Activated T-cell treated with anti-CD3 and anti-CD28 coated beads for 1 hour (primary cell): ENCODE measurements at regions not wholly inside any gene's neighbourhood (a gene's known extent, or its start where the extent isn't known, plus 50 kb on each side); places are given as distances from the start of the nearest gene placed in this dataset.
"Not testable (repeated sequence)": the region's sequence is repeated elsewhere in the genome, so short reads cannot be mapped to it uniquely, and the experiment has no call there.

Experiments
- DNase-seq: peaks from one replicate; pipeline ENCODE4 v3.0.0-alpha.2; 2020; ENCODE audit warnings: low read depth

DNA sequence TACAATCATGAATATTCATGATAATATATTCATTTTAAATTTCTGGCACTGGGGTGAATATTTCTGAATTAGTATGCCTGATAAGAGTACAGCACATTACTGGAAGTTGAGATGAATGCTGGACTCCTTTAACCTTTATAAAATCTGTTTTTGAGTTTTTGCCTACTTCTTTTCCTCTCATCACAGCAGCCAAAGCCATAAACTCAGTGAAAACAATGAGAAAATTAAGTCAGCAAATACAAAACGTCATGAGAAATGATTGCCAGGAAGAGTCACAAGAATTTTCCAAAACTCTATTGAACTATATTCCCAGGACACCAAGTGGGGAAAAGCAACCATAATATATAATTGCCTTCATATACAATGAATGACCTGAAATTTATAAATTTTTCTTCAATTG is 837.6 kb downstream of the TBC1D32 start:
- DNase-seq = no peak

DNA sequence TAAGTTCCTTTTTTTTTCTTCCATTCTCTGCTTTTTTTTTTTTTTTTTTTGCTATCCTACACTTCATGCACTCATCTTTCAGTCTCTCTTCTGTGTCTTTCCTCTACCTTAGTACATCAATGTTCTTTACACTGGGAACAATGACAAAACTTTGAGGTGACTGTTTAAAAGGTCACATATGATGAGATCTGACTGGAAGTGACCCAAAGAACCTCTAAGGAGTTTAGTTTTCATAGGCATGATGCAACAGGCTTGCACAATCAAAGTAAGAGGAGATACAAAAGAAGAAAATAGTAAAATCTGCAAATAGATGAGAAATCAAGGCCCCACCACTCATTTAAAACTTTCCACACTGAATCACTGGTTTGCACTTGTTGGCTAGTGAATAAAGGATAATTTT is 840.8 kb downstream of the TBC1D32 start:
- DNase-seq = no peak

DNA sequence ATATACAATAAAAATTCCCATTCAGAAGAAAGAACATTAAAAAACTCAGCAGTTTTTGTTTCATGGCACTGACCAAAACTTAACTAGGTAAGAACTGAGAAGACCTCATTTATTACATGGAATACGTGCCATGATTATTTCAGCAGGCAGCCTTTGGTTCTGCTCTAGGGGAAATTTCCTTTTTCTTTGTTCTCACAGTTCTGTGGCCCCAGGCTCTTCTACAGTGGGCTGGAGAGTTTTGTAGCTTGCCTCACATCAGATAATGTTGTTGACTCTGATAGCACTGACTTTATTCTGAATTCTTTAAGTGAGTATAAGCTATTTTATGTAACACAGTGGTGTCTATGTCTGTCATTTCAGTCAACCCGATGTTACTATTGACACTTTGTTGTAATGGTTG is 844.3 kb downstream of the TBC1D32 start:
- no peak for DNase-seq

DNA sequence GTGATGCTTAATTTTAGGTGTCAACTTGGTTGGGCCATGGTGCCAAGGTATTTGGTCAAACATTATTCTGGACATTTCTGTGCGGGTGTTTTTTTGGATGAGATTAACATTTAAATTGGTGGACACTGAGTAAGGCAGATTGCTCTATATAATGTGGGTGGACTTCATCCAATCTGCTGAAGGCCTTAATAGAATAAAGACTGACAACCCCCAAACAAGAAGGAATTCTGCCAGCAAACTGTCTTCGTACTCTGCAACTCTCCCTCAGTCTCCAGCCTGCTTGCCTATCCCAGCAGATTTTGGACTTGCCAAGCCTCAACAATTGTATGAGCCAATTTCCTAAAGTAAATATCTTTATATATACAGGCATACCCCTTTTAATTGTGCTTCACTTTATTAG is 850.1 kb downstream of the TBC1D32 start:
- no peak for DNase-seq

- DNase-seq = no peak
These were observed 855.6 kb downstream of the TBC1D32 start for GRCh38 chr6:120478650-120479049.

DNA sequence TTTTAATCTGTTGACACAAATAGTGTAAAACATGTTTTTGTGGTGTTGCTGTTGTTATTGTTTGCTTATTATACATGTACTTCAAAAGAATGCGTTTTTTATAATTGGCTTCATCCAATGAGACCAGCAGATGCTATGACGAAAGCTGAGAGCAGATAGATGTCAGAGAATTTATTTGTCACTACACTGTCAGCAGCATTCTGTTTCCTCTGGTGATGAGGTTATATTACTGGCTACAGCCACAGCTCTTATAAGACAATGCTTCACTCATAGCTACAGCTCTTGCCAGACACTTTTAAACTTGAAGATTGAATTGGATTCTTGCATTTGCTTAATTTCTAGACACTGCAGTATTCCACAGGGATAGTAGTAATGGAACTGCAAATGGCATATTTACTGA is 860.5 kb downstream of the TBC1D32 start:
- DNase-seq = no peak

DNA sequence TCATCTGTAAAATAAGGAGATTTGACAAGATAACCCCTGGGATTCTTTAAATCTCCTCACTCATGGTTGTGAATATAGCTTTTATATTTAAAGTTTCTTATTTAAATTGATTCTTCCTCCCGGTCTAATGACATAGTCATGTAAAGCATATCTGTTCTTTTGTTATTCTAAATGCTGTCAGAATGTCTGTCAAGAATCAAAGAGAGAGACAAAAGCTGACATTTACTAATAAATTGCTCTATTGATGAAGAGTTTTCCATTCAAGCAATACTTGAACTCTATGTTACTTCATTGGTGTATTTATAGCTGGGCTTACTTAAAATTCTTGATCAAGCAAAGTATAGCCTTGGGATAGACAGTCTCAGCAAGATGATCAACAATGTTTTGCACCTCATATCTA is 865.8 kb downstream of the TBC1D32 start:
- DNase-seq = no peak

- DNase-seq = no peak
These were observed 882.8 kb downstream of the TBC1D32 start for GRCh38 chr6:120451508-120451907.

- DNase-seq = no peak
These were observed 886.7 kb downstream of the TBC1D32 start for GRCh38 chr6:120447605-120448004.

DNA sequence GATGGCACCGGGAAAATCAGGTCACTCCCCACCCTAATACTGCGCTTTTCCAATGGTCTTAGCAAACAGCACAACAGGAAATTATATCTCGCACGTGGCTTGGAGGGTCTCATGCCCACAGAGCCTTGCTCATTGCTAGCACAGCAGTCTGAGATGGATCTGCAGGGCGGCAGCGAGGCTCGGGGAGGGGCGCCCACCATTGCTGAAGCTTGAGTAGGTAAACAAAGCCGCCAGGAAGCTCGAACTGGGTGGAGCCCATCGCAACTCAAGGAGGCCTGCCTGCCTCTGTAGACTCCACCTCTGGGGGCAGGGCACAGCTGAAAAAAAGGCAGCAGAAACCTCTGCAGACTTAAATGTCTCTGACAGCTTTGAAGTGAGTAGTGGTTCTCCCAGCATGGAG is 901.4 kb downstream of the TBC1D32 start:
- not testable (repeated sequence) for DNase-seq

GRCh38 chr6:120431841-120432240 is 902.4 kb downstream of the TBC1D32 start:
- DNase-seq = no peak

- no peak for DNase-seq
These were observed 922.9 kb downstream of the TBC1D32 start for GRCh38 chr6:120411394-120411793.

- no peak for DNase-seq
These were observed 923.7 kb downstream of the TBC1D32 start for GRCh38 chr6:120410586-120410985.

DNA sequence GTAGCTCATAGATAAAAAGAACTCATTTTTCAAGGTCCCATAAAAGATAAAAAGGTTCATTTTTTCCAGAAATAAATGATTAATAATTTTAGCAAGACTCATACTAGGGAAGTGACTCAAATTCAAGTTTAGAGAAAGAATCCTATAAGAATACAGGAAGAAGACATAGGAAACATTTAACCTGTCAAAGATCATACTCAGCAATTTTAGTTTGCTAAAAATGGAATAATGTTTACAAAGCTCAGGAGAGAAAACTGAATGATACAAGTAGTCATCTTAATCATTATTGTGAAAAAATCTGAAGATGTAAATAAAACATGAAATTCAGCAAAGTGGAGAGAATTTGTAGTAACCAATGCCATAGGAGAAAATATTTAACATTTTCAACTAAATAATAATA is 926.6 kb downstream of the TBC1D32 start:
- DNase-seq = no peak

GRCh38 chr6:120405947-120406346 is 928.3 kb downstream of the TBC1D32 start:
- no peak for DNase-seq

DNA sequence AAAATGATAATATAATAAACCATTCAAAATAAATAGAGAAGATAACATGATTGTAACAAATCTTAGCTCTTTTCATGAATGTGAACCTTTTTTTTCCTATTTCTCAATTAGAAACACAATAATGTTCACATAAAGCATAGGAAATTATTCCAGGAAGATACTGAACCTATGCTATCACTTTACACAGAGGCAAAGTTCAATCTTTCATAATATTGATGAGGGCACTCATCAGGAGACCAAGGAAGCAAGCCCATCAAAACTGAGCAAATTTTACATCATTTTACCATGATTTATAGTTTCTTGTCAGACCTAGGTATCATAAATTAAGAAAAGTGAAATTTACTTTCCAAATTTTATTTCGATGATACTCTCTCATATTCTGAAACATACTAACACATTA is 938.5 kb downstream of the TBC1D32 start:
- no peak for DNase-seq

- no peak for DNase-seq
These were observed 939.0 kb downstream of the TBC1D32 start for GRCh38 chr6:120395330-120395729.

GRCh38 chr6:120392941-120393340 is 941.3 kb downstream of the TBC1D32 start:
- no peak for DNase-seq

- DNase-seq = no peak
These were observed 949.6 kb downstream of the TBC1D32 start for GRCh38 chr6:120384671-120385070.

DNA sequence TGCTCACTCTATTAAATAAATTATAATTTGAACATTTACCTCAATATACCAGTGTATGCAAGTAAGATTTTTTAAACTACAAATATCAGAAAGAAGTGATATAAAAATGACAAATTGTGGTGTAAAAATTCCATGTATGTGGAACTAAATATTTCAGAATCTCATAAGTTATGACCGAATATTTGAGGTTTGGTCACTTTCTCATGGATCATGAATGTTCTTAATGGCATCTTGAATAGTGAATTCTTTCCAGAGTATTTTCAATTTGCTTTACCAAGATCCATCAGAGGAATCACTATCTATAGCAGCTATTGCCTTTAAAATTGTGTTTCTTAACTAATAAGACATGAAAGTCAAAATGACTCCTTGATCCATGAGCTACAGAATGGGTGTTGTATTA is 950.6 kb downstream of the TBC1D32 start:
- DNase-seq = no peak

DNA sequence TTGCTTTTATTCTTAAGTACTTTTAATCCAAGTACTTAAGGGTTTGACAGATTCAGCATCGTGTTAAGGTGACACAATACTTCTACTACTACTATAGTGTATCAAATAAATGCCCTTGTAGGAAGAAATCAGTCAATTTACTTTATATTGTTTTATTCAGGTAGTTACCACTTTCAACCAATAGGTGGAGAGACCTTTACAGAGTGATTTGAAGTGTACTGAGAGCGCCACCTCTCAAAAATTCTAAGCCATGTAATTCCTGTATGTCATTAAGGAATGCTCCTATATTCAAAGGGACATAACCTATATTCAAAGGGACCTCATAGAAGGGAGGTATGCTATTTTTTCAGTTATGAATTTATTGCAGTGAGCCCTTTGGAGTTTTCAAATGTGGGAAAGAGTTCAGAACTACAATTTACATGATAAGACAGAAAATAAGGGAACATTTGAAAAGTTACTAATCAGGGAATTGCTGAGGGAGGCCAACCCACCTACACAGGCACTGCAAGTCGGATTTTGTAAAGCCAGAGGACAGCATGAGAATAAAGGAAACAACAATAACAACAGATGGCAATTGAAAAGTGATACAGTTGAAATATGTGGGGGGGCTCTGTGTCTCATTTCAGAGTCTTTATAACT is 955.6 kb downstream of the TBC1D32 start:
- no peak for DNase-seq

DNA sequence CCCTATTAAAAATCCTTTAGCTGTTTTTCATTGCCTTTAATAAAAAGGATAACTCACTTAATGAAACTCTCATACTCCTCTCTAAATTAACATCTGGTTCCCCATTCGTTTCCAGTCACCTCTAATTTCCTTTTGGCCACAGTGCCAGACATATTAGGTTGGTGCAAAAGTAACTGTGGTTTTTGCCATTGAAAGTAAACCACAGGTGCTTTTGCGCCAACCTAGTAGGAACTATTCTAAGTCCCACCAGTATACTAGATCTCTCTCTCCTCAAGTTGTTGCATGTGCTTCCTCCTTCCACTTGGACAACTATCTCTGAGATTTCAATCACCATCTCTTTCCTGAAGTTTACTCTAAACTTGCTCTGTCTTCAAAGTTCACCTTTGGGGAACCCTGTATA is 961.1 kb downstream of the TBC1D32 start:
- no peak for DNase-seq

- DNase-seq = no peak
These were observed 970.9 kb downstream of the TBC1D32 start for GRCh38 chr6:120363429-120363828.

DNA sequence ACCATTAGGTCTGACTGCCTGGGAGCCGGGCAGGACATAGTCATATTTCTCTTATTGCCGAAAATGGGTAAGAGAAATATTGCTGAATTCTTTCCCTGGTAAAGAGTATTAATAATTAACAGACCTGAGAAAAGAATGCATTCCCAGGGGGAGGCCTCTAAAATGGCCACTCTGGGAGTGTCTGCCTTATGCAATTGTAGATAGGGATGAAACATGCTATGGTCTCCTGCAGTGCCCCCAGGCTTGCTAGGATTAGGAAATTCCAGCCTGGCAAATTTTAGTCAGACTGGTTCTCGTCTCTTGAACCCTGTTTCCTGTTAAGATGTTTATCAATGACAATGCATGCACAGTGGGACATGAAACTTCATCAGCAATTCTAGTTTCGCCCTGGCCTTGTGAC is 975.7 kb downstream of the TBC1D32 start:
- DNase-seq = not testable (repeated sequence)

DNA sequence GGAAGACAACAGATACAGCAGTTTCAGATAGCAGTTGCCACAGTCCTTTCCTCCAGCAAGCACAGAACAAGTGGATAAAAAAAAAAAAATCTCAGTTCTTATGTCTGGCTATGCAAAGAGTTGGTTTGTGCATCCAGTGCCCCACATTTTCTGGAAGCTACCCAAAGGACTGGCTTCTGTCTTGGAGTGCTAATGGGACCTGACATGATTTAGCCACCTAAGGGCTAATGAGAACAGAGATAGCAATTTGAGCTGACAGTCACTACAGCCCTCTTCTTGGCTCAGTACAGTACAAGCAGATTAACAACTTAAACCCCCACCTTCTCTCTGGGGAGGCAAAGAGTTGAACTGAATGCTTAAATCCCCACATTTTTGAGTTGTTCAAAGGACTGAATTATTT is 976.8 kb downstream of the TBC1D32 start:
- no peak for DNase-seq
